HepG2 (cell line): ENCODE measurements at regions not wholly inside any gene's neighbourhood (a gene's known extent, or its start where the extent isn't known, plus 50 kb on each side); places are given as distances from the start of the nearest gene placed in this dataset.
A peak's percentile ranks its signal among the peaks of the same experiment; 100 is the strongest.

Experiments used
- ATAC-seq: fragments of 200-7000 bp; cut with Tn5 transposase; 3 replicates; pipeline ENCODE4 v1.9.1; 2020; ENCODE audit warnings: mild to moderate bottlenecking, moderate library complexity
- BruUV-seq: library from RNA; stranded (reverse); fragments of 400-500 nt; replicated peaks from 2 replicates; lab custom pipeline; 2021; lab: Mats Ljungman, UMichigan
- CTCF ChIA-PET: fragments of 300-600 bp; formaldehyde crosslinking; extraction: SDS; loops from one replicate; lab custom pipeline; 2021; ENCODE audit warnings: low total read pairs, inconsistent platforms, low intra/inter-chr PET ratio; lab: Yijun Ruan, JAX
- POLR2A ChIA-PET: fragments of 350-600 bp; sonication (Branson Sonifier 250); formaldehyde crosslinking; loops from one replicate; lab custom pipeline; 2020; ENCODE audit warnings: antibody characterized with exemption, inconsistent platforms; lab: Yijun Ruan, JAX
- DNase-seq: peaks from one replicate; pipeline ENCODE4 v3.0.0-alpha.2; 2015; ENCODE audit warnings: low spot score
- FAIRE-seq: peaks from 3 replicates; lab custom pipeline; 2011; peaks lifted over from hg19 to GRCh38; lab: Jason Lieb, UNC
- H2AFZ ChIP-seq: one replicate; pipeline ENCODE4 v1.6.1; 2011; ENCODE audit warnings: low read length, inconsistent platforms
- H3K27ac ChIP-seq: fragments of 300-600 bp; 3 replicates; pipeline ENCODE4 v1.8.0; 2011; ENCODE audit warnings: mixed run types, mild to moderate bottlenecking, mixed read lengths, low read length, inconsistent platforms; ENCODE audit not compliant: insufficient read depth; ENCODE audit errors: extremely low read length
- H3K27me3 ChIP-seq, 2 experiments: fragments of 200-600 bp in 1 of 2; 2 replicates in 1 of 2; 3 replicates in 1 of 2; pipeline versions ENCODE4 v1.6.0 to v1.8.0; 2011; ENCODE audit warnings: low read length in 2 of 2, mild to moderate bottlenecking in 2 of 2, moderate library complexity in 2 of 2, inconsistent platforms in 1 of 2; ENCODE audit not compliant: insufficient read depth in 2 of 2, control insufficient read depth in 1 of 2
- H3K36me3 ChIP-seq, 2 experiments: fragments of 200-600 bp in 1 of 2; replicated peaks in 1 of 2; 2 replicates in 1 of 2; 3 replicates in 1 of 2; pipeline versions ENCODE4 v1.5.1 to v1.8.0; 2011; ENCODE audit warnings: low read length in 2 of 2, inconsistent platforms in 1 of 2; ENCODE audit not compliant: insufficient read depth in 2 of 2, control insufficient read depth in 1 of 2
- H3K4me1 ChIP-seq: 2 replicates; pipeline ENCODE4 v1.5.1; 2012; ENCODE audit warnings: low read length, inconsistent platforms; ENCODE audit not compliant: insufficient read depth
- H3K4me2 ChIP-seq: 2 replicates; pipeline ENCODE4 v1.6.0; 2011; ENCODE audit warnings: low read depth, low read length, inconsistent platforms
- H3K4me3 ChIP-seq, 3 experiments: fragments of 200-600 bp in 1 of 3; sonication (generic), shearing (Covaris generic) in 1 of 3; replicated peaks in 1 of 3; 2 replicates each; pipeline ENCODE4 v1.5.1; 2011 to 2016; ENCODE audit warnings: low read length in 3 of 3, inconsistent platforms in 2 of 3, low read depth in 2 of 3, mild to moderate bottlenecking in 2 of 3, control low read depth in 1 of 3, mixed read lengths in 1 of 3; ENCODE audit not compliant: insufficient read depth in 1 of 3
- H3K79me2 ChIP-seq: one replicate; pipeline ENCODE4 v1.6.1; 2011; ENCODE audit warnings: low read length, inconsistent platforms; ENCODE audit not compliant: insufficient read depth
- H3K9ac ChIP-seq: 2 replicates; pipeline ENCODE4 v1.6.0; 2011; ENCODE audit warnings: mild to moderate bottlenecking, low read depth, low read length, inconsistent platforms; ENCODE audit not compliant: insufficient read depth
- H3K9me3 ChIP-seq: 2 replicates; pipeline ENCODE4 v1.5.1; 2012; ENCODE audit warnings: mild to moderate bottlenecking, low read length
- H4K20me1 ChIP-seq: 2 replicates; pipeline ENCODE4 v1.6.0; 2011; ENCODE audit warnings: inconsistent platforms, mild to moderate bottlenecking, low read length, moderate library complexity; ENCODE audit not compliant: insufficient read depth
- HIVEP1 ChIP-seq: sonication (generic); formaldehyde crosslinking; IDR thresholded peaks from 2 replicates; pipeline ENCODE4 v1.4.0; 2020; ENCODE audit warnings: mild to moderate bottlenecking, missing genetic modification reagents
- NFIC ChIP-seq: IDR thresholded peaks from 2 replicates; pipeline ENCODE4 v1.6.1; 2012; ENCODE audit warnings: mild to moderate bottlenecking, low read length, inconsistent platforms
- NR2F6 ChIP-seq, 2 experiments: IDR thresholded peaks; 2 replicates each; pipeline ENCODE4 v1.6.1; 2016; ENCODE audit warnings: antibody characterized with exemption in 1 of 2, mild to moderate bottlenecking in 1 of 2
- PAX8 ChIP-seq: sonication (generic); formaldehyde crosslinking; IDR thresholded peaks from 2 replicates; pipeline ENCODE4 v1.8.0; 2022; ENCODE audit warnings: mild to moderate bottlenecking, missing genetic modification reagents, borderline replicate concordance
- SIX4 ChIP-seq: sonication (generic); formaldehyde crosslinking; IDR thresholded peaks from 2 replicates; pipeline ENCODE4 v1.4.0; 2020; ENCODE audit warnings: missing genetic modification reagents
- SOX13 ChIP-seq, 3 experiments: fragments of 450-650 bp in 1 of 3; sonication (generic) in 1 of 3; formaldehyde crosslinking in 1 of 3; IDR thresholded peaks in 2 of 3; conservative IDR thresholded peaks in 1 of 3; 2 replicates each; pipeline versions ENCODE4 v1.5.0 to v1.6.1; 2016 to 2020; ENCODE audit warnings: antibody characterized with exemption in 1 of 3, mild to moderate bottlenecking in 1 of 3, missing compliant biosample characterization in 1 of 3, missing genetic modification reagents in 1 of 3, moderate library complexity in 1 of 3
- ZBTB1 ChIP-seq: sonication (generic); formaldehyde crosslinking; IDR thresholded peaks from 2 replicates; pipeline ENCODE4 v1.4.0; 2020; ENCODE audit warnings: missing genetic modification reagents, borderline replicate concordance
- ZC3H13 ChIP-seq: sonication (generic); formaldehyde crosslinking; IDR thresholded peaks from 2 replicates; pipeline ENCODE4 v1.8.1; 2023; ENCODE audit warnings: mild to moderate bottlenecking, missing genetic modification reagents, moderate library complexity
- WGBS: methylation state at CpG from one replicate; pipeline ENCODE4 v1.1.6; 2017; ENCODE audit warnings: low lambda C conversion rate; 5-methylcytosine and 5-hydroxymethylcytosine counted together
- in situ Hi-C: cut with HindIII; loops from 2 replicates; pipeline ENCODE4 v1.10.0; 2017; ENCODE audit warnings: low pct_unique_long_range_greater_than_20kb; ENCODE audit not compliant: extremely low pct_ligation_motif_present
- intact Hi-C: fragments of 100-400 bp; cut with micrococcal nuclease; formaldehyde crosslinking; loops from one replicate; pipeline ENCODE4 v1.10.0; 2022; ENCODE audit not compliant: unreplicated experiment
- TF ChIP-seq, protein P1 (sequence below): IDR thresholded peaks from 2 replicates; pipeline ENCODE4 v1.4.0; 2020; ENCODE audit warnings: mild to moderate bottlenecking, missing genetic modification reagents
- TF ChIP-seq, protein P2 (sequence below): IDR thresholded peaks from 2 replicates; pipeline ENCODE4 v1.6.1; 2016; ENCODE audit warnings: low read depth
- TF ChIP-seq, protein P3 (sequence below): sonication (generic); formaldehyde crosslinking; IDR thresholded peaks from 2 replicates; pipeline ENCODE4 v1.5.1; 2020; ENCODE audit warnings: missing genetic modification reagents, mild to moderate bottlenecking, borderline replicate concordance
- TF ChIP-seq, protein P4 (sequence below): sonication (generic); formaldehyde crosslinking; IDR thresholded peaks from 2 replicates; pipeline ENCODE4 v1.4.0; 2020; ENCODE audit warnings: missing genetic modification reagents, borderline replicate concordance

DNA sequence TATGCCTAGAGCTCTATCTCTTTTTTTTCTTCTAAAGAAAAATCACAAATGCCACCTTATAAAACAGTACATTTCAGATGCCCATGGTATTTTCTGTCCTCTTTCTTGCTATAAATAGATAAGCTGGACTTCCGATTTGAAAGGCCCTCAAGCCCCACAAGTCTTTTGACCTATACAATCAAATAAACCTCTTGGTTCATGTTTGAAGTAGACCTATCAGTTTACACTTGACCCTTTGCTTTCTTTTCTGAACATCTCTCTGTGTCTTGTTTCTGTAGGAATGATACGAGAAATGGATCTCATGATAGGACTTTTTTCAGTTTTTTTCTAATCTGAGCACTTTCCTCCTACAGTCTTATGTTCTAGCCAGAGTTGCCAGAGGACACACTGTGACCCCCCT is 327.2 kb downstream of the SOX9 start:
- H3K36me3 ChIP-seq = no peaks in the 10 kb centered on the region
- H3K9ac ChIP-seq = no peak overlapping the region
- FAIRE-seq = peak; percentile 39
- H3K4me1 ChIP-seq = peaks cover 93% of the 10 kb centered on the region
- DNase-seq = no peak
- H3K79me2 ChIP-seq = peaks cover 85% of the 10 kb centered on the region
- in situ Hi-C loops = no loop called here
- ATAC-seq = no peak
- no peaks in the 10 kb centered on the region for H3K9me3 ChIP-seq
- H3K27ac ChIP-seq = no peak overlapping the region
- no peaks in the 10 kb centered on the region for H3K27me3 ChIP-seq
- H4K20me1 ChIP-seq = no peaks in the 10 kb centered on the region
- ChIA-PET POLR2A (interaction anchor here (1.7 to 4.6 kb wide), 3 partner anchors 17 to 26 kb away, joined by 4 to 60 read pairs (median 40); no protein-coding TSS in a partner anchor), CTCF (no interaction called here)
- H3K4me2 ChIP-seq = peak overlapping the region; percentile 77
- 37% methylated on average over 2 of the region's 2 CpGs for WGBS
- no TSS peak for BruUV-seq
- H3K4me3 ChIP-seq = no peak overlapping the region
- H2AFZ ChIP-seq = no peak overlapping the region
- intact Hi-C loops = loop anchor here (5.0 kb wide), 1 partner anchor 36 kb away; no protein-coding TSS in a partner anchor
- TF ChIP-seq NR2F6 (IDR thresholded peaks at IDR 0.05) (peak; percentile 59), NR2F6 (CRISPR knock-in tag; IDR thresholded peaks at IDR 0.05) (peak; percentile 55), SOX13 (IDR thresholded peaks at IDR 0.05) (no peak), SOX13 (CRISPR knock-in tag; conservative IDR thresholded peaks at IDR 0.05 in 1 of 2, IDR thresholded peaks at IDR 0.05 in 1 of 2) (peak in 1 of 2 experiments; percentile 44; a peak in 1 of 4 replicates), PAX8 (CRISPR knock-in tag) (0 out of 2 replicates have a peak, but pooled peaks have one; percentile 7), ZBTB1 (CRISPR knock-in tag) (no peak), NFIC (no peak; the same call in 1 of the 2 replicates), SIX4 (CRISPR knock-in tag) (peak; percentile 44; the same call in 1 of the 2 replicates), ZC3H13 (no peak), HIVEP1 (CRISPR knock-in tag) (no peak)
- TF ChIP-seq, protein P1, sequence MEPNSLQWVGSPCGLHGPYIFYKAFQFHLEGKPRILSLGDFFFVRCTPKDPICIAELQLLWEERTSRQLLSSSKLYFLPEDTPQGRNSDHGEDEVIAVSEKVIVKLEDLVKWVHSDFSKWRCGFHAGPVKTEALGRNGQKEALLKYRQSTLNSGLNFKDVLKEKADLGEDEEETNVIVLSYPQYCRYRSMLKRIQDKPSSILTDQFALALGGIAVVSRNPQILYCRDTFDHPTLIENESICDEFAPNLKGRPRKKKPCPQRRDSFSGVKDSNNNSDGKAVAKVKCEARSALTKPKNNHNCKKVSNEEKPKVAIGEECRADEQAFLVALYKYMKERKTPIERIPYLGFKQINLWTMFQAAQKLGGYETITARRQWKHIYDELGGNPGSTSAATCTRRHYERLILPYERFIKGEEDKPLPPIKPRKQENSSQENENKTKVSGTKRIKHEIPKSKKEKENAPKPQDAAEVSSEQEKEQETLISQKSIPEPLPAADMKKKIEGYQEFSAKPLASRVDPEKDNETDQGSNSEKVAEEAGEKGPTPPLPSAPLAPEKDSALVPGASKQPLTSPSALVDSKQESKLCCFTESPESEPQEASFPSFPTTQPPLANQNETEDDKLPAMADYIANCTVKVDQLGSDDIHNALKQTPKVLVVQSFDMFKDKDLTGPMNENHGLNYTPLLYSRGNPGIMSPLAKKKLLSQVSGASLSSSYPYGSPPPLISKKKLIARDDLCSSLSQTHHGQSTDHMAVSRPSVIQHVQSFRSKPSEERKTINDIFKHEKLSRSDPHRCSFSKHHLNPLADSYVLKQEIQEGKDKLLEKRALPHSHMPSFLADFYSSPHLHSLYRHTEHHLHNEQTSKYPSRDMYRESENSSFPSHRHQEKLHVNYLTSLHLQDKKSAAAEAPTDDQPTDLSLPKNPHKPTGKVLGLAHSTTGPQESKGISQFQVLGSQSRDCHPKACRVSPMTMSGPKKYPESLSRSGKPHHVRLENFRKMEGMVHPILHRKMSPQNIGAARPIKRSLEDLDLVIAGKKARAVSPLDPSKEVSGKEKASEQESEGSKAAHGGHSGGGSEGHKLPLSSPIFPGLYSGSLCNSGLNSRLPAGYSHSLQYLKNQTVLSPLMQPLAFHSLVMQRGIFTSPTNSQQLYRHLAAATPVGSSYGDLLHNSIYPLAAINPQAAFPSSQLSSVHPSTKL (CRISPR knock-in tag) = peak; percentile 63
- TF ChIP-seq, protein P2, sequence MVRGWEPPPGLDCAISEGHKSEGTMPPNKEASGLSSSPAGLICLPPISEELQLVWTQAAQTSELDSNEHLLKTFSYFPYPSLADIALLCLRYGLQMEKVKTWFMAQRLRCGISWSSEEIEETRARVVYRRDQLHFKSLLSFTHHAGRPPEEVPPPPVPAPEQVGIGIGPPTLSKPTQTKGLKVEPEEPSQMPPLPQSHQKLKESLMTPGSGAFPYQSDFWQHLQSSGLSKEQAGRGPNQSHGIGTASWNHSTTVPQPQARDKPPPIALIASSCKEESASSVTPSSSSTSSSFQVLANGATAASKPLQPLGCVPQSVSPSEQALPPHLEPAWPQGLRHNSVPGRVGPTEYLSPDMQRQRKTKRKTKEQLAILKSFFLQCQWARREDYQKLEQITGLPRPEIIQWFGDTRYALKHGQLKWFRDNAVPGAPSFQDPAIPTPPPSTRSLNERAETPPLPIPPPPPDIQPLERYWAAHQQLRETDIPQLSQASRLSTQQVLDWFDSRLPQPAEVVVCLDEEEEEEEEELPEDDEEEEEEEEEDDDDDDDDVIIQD (CRISPR knock-in tag) = 0 out of 2 replicates have a peak, but pooled peaks have one; percentile 14
- TF ChIP-seq, protein P3, sequence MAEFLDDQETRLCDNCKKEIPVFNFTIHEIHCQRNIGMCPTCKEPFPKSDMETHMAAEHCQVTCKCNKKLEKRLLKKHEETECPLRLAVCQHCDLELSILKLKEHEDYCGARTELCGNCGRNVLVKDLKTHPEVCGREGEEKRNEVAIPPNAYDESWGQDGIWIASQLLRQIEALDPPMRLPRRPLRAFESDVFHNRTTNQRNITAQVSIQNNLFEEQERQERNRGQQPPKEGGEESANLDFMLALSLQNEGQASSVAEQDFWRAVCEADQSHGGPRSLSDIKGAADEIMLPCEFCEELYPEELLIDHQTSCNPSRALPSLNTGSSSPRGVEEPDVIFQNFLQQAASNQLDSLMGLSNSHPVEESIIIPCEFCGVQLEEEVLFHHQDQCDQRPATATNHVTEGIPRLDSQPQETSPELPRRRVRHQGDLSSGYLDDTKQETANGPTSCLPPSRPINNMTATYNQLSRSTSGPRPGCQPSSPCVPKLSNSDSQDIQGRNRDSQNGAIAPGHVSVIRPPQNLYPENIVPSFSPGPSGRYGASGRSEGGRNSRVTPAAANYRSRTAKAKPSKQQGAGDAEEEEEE (CRISPR knock-in tag) = no peak
- TF ChIP-seq, protein P4, sequence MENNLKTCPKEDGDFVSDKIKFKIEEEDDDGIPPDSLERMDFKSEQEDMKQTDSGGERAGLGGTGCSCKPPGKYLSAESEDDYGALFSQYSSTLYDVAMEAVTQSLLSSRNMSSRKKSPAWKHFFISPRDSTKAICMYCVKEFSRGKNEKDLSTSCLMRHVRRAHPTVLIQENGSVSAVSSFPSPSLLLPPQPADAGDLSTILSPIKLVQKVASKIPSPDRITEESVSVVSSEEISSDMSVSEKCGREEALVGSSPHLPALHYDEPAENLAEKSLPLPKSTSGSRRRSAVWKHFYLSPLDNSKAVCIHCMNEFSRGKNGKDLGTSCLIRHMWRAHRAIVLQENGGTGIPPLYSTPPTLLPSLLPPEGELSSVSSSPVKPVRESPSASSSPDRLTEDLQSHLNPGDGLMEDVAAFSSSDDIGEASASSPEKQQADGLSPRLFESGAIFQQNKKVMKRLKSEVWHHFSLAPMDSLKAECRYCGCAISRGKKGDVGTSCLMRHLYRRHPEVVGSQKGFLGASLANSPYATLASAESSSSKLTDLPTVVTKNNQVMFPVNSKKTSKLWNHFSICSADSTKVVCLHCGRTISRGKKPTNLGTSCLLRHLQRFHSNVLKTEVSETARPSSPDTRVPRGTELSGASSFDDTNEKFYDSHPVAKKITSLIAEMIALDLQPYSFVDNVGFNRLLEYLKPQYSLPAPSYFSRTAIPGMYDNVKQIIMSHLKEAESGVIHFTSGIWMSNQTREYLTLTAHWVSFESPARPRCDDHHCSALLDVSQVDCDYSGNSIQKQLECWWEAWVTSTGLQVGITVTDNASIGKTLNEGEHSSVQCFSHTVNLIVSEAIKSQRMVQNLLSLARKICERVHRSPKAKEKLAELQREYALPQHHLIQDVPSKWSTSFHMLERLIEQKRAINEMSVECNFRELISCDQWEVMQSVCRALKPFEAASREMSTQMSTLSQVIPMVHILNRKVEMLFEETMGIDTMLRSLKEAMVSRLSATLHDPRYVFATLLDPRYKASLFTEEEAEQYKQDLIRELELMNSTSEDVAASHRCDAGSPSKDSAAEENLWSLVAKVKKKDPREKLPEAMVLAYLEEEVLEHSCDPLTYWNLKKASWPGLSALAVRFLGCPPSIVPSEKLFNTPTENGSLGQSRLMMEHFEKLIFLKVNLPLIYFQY (CRISPR knock-in tag) = no peak
